GM19438 (cell line): ENCODE measurements at regions not wholly inside any gene's neighbourhood (a gene's known extent, or its start where the extent isn't known, plus 50 kb on each side); places are given as distances from the start of the nearest gene placed in this dataset.
"Not testable (repeated sequence)": the region's sequence is repeated elsewhere in the genome, so short reads cannot be mapped to it uniquely, and the experiment has no call there.

Experiments
- ATAC-seq: cut with Tn5 transposase; IDR thresholded peaks from one replicate; pipeline ENCODE4 v1.9.1; 2021; ENCODE audit warnings: low read depth; ENCODE audit not compliant: unreplicated experiment

- ATAC-seq: no peak
These were observed 187.2 kb downstream of the SHOX start for GRCh38 chrX:817759-818300.

GRCh38 chrX:817147-817546 is 186.6 kb downstream of the SHOX start:
- not testable (repeated sequence) for ATAC-seq

- no peak for ATAC-seq
These were observed 185.8 kb downstream of the SHOX start for GRCh38 chrX:816411-816810.

GRCh38 chrX:810186-810585 is 179.6 kb downstream of the SHOX start:
- no peak for ATAC-seq

GRCh38 chrX:809081-809480 is 178.5 kb downstream of the SHOX start:
- ATAC-seq: no peak

- no peak for ATAC-seq
These were observed 176.0 kb downstream of the SHOX start for GRCh38 chrX:806586-806985.

- no peak for ATAC-seq
These were observed 175.4 kb downstream of the SHOX start for GRCh38 chrX:805988-806387.

GRCh38 chrX:805103-805670 is 174.6 kb downstream of the SHOX start:
- ATAC-seq: no peak

- no peak for ATAC-seq
These were observed 172.3 kb downstream of the SHOX start for GRCh38 chrX:802846-803245.

GRCh38 chrX:799808-800207 is 169.2 kb downstream of the SHOX start:
- ATAC-seq: no peak

GRCh38 chrX:794311-794710 is 163.7 kb downstream of the SHOX start:
- ATAC-seq: no peak

GRCh38 chrX:793216-793770 is 162.7 kb downstream of the SHOX start:
- ATAC-seq: no peak

- no peak for ATAC-seq
These were observed 161.0 kb downstream of the SHOX start for GRCh38 chrX:791479-792034.

- ATAC-seq: no peak
These were observed 160.3 kb downstream of the SHOX start for GRCh38 chrX:790783-791360.

GRCh38 chrX:790041-790506 is 159.5 kb downstream of the SHOX start:
- ATAC-seq: no peak

GRCh38 chrX:789096-789495 is 158.5 kb downstream of the SHOX start:
- no peak for ATAC-seq

- ATAC-seq: no peak
These were observed 155.9 kb downstream of the SHOX start for GRCh38 chrX:786441-786881.

- no peak for ATAC-seq
These were observed 154.2 kb downstream of the SHOX start for GRCh38 chrX:784829-785228.

- no peak for ATAC-seq
These were observed 150.9 kb downstream of the SHOX start for GRCh38 chrX:781224-782204.

- ATAC-seq: no peak
These were observed 146.1 kb downstream of the SHOX start for GRCh38 chrX:776529-777230.
